HepG2 (cell line): ENCODE measurements at regions not wholly inside any gene's neighbourhood (a gene's known extent, or its start where the extent isn't known, plus 50 kb on each side); places are given as distances from the start of the nearest gene placed in this dataset.

Experiments
- CTCF ChIP-seq: sonication (generic); formaldehyde crosslinking; IDR thresholded peaks from 2 replicates; pipeline ENCODE4 v1.5.0; 2020; ENCODE audit warnings: mild to moderate bottlenecking, missing genetic modification reagents, moderate library complexity
- PATZ1 ChIP-seq: sonication (generic); formaldehyde crosslinking; IDR thresholded peaks from 2 replicates; pipeline ENCODE4 v1.4.0; 2020; ENCODE audit warnings: missing genetic modification reagents
- POLR2A ChIP-seq, 2 experiments: IDR thresholded peaks; 2 replicates each; pipeline ENCODE4 v1.6.1; 2011; ENCODE audit warnings: low read depth in 2 of 2, low read length in 2 of 2, mild to moderate bottlenecking in 1 of 2, moderate library complexity in 1 of 2; ENCODE audit not compliant: insufficient read depth in 1 of 2
- RAD21 ChIP-seq: fragments of 450-650 bp; formaldehyde crosslinking; IDR thresholded peaks from 2 replicates; pipeline ENCODE4 v1.5.0; 2020; ENCODE audit warnings: mild to moderate bottlenecking
- RELA ChIP-seq: sonication (generic); formaldehyde crosslinking; IDR thresholded peaks from 2 replicates; pipeline ENCODE4 v1.4.0; 2020; ENCODE audit warnings: missing genetic modification reagents
- REXO4 ChIP-seq: sonication (generic); formaldehyde crosslinking; IDR thresholded peaks from 2 replicates; pipeline ENCODE4 v1.8.0; 2022; ENCODE audit warnings: missing genetic modification reagents, mild to moderate bottlenecking, borderline replicate concordance
- SP2 ChIP-seq: sonication (generic); formaldehyde crosslinking; IDR thresholded peaks from 2 replicates; pipeline ENCODE4 v1.5.1; 2020; ENCODE audit warnings: mild to moderate bottlenecking, missing genetic modification reagents

- TF ChIP-seq REXO4 (CRISPR knock-in tag): no peak
- TF ChIP-seq PATZ1 (CRISPR knock-in tag): no peak
- TF ChIP-seq CTCF (CRISPR knock-in tag): no peak
- no peak for TF ChIP-seq RELA (CRISPR knock-in tag)
- no peak for TF ChIP-seq SP2 (CRISPR knock-in tag)
- TF ChIP-seq RAD21 (CRISPR knock-in tag): no peak
- no peak for TF ChIP-seq POLR2A (IDR thresholded peaks at IDR 0.05; ENCODE audit: insufficient read depth in 1 of 2, low read depth in 2 of 2, low read length in 2 of 2)
Observed at GRCh38 chr10:8659982-8660381, 605.5 kb downstream of the GATA3 start.
